Epithelial cell of prostate (primary cell): ENCODE measurements at regions not wholly inside any gene's neighbourhood (a gene's known extent, or its start where the extent isn't known, plus 50 kb on each side); places are given as distances from the start of the nearest gene placed in this dataset.

Source experiments
- DNase-seq: peaks from one replicate; pipeline ENCODE4 v3.0.0-alpha.2; 2011; ENCODE audit warnings: low read depth, low spot score
- H3K27ac ChIP-seq: fragments of 450-650 bp; 2 replicates; pipeline ENCODE4 v1.5.1; 2017; ENCODE audit warnings: mild to moderate bottlenecking

- no peak overlapping the region for H3K27ac ChIP-seq
- no peak for DNase-seq
Measured at GRCh38 chr9:86669422-86669821, 277.9 kb downstream of the GAS1 start.

DNA sequence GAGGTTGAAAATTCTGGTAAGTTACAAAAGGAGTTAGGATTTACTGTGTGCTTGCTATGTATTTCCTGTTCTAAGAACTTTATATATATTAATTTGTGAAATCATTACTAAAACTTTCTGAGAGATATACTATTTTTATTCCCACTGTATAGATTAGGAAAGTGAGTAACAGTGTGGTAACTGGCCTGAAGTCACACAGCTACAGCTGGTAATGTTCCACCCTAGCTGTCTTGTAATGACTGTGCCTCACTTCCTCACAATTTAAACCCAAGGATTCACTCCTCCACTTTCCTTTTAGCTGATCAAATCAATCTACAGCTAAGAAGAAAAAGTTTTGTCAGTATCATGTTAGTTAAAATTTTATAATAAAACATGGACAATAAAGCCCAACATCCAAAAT, 278.8 kb downstream of the GAS1 start:
- DNase-seq: no peak
- H3K27ac ChIP-seq: no peak overlapping the region

- no peak for DNase-seq
- H3K27ac ChIP-seq: no peak overlapping the region
Measured at GRCh38 chr9:86667307-86667706, 280.0 kb downstream of the GAS1 start.

- no peak overlapping the region for H3K27ac ChIP-seq
- DNase-seq: no peak
Measured at GRCh38 chr9:86665416-86665815, 281.9 kb downstream of the GAS1 start.

GRCh38 chr9:86664603-86665002, 282.7 kb downstream of the GAS1 start:
- DNase-seq: no peak
- no peak overlapping the region for H3K27ac ChIP-seq

DNA sequence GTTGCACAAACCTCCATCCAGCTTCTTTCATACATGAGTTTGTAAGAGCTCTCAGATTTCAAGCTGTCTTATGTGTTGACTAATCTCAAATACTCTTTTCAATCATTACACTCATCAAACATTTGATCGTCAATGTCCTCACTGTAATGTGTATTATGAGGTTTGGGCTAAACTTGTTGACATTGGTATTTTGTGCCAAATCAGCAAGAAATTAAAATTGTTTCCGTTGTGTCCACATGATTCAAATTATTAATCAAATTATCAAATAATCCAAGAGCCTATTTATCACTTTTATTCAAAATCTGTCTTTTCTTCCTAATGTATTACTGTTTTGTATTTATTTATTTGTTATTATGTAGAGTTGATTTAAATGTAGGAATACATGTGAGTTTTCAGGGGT, 283.4 kb downstream of the GAS1 start:
- no peak overlapping the region for H3K27ac ChIP-seq
- no peak for DNase-seq

- no peak for DNase-seq
- H3K27ac ChIP-seq: no peak overlapping the region
Measured at GRCh38 chr9:86662890-86663468, 284.3 kb downstream of the GAS1 start.

DNA sequence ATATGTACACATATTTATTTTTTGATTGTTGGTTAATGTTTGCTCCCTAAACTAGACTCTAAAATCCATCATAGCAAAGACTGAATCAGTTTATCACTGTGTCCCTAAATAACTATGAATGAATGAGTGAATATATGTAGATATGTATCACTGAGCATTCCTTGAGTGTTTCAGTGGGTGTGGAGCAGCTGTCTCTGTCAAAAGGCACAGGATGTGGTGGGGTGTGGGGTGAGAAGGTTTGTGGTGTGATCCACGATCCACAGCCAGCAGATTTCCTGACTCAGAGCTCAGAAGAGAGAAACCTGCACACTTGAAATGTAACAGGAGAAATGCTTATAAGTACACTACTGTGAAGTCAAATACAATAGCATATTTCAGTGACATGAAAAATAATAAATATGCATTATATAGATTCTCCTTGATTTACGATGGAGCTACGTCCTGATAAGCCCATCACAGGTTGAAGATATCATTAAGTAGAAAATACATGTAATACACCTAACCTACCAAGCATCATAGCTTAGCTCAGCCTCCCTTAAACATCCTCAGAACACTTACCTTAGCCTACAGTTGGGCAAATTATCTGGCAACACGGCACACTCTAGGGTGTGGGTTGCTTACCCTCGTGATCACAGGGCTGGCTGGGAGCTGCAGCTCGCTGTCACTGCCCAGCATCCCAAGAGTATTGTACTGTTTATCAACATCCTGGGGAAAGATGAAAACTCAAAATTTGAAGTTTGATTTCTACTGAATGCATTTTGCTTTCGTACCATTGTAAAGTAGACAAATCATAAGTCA, 287.0 kb downstream of the GAS1 start:
- DNase-seq: peak; percentile 24

GRCh38 chr9:86659413-86660046, 287.8 kb downstream of the GAS1 start:
- peak overlapping the region; percentile 11 for H3K27ac ChIP-seq
- no peak for DNase-seq

More for the DNA sequence above, 287.0 kb downstream of the GAS1 start:
- peak overlapping the region; percentile 11 for H3K27ac ChIP-seq

- no peak for DNase-seq
- no peak overlapping the region for H3K27ac ChIP-seq
Measured at GRCh38 chr9:86655147-86655546, 292.2 kb downstream of the GAS1 start.

GRCh38 chr9:86653466-86653865, 293.8 kb downstream of the GAS1 start:
- no peak overlapping the region for H3K27ac ChIP-seq
- DNase-seq: no peak

- no peak for DNase-seq
- no peak overlapping the region for H3K27ac ChIP-seq
Measured at GRCh38 chr9:86652736-86653135, 294.6 kb downstream of the GAS1 start.

DNA sequence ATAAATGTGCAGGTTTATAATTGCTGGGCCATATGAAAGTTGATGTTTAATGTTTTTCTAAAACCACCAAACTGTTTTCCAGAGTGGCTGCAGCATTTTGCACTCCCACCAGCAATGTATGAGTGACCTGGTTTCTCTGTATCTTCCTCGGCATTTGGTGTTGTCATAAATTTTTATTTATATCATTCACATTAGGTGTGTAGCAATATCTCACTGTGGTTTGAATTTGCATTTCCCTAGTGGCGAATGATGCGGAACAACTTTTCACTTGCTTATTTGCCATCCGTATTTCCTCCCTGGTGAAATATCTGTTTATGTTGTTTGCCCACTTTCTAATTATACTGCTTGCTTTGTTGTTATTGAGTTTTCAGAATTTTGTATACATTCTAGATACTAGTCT, 295.7 kb upstream of the TUT7 start:
- no peak overlapping the region for H3K27ac ChIP-seq
- DNase-seq: no peak

GRCh38 chr9:86648828-86649170, 294.6 kb upstream of the TUT7 start:
- H3K27ac ChIP-seq: no peak overlapping the region
- no peak for DNase-seq

- H3K27ac ChIP-seq: no peak overlapping the region
- DNase-seq: no peak
Measured at GRCh38 chr9:86648156-86648827, 294.1 kb upstream of the TUT7 start.

DNA sequence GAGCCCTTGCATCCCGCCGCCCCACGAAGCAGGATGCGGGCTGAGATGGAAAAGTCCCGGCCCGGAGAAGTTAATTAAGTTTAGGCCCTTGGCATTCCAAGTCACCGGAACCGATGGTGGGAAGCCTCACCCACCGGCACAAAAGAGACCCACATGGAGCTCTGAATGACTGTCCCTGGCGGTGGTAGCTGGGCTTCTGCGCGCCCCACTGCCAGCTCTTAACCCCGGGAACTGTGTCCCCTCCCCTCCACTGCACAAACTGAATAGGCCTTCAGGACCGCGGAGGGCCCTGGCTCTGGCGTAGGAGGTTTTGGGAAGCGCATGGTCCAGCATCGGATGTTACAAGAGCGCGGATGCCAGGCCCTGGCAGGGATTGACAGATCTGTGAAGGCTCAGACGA, 291.1 kb upstream of the TUT7 start:
- no peak for DNase-seq
- H3K27ac ChIP-seq: no peak overlapping the region

DNA sequence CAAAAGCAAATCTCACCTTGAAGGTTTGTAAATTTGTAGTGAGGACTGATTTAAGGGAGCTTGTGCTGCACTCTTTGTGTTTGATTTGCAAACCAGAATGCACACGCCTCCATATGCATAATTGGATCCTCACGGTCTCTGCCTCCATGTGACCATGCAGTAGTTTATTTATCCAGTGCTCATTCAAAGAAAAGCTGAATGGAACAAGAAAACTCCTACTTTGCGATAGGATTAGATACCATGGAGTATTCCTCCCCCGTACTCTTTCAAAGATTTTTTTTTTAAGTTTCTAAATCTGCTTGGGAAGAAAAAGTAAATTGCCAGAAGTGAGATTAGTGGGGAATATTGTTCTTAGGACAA, 290.4 kb upstream of the TUT7 start:
- H3K27ac ChIP-seq: no peak overlapping the region
- no peak for DNase-seq

DNA sequence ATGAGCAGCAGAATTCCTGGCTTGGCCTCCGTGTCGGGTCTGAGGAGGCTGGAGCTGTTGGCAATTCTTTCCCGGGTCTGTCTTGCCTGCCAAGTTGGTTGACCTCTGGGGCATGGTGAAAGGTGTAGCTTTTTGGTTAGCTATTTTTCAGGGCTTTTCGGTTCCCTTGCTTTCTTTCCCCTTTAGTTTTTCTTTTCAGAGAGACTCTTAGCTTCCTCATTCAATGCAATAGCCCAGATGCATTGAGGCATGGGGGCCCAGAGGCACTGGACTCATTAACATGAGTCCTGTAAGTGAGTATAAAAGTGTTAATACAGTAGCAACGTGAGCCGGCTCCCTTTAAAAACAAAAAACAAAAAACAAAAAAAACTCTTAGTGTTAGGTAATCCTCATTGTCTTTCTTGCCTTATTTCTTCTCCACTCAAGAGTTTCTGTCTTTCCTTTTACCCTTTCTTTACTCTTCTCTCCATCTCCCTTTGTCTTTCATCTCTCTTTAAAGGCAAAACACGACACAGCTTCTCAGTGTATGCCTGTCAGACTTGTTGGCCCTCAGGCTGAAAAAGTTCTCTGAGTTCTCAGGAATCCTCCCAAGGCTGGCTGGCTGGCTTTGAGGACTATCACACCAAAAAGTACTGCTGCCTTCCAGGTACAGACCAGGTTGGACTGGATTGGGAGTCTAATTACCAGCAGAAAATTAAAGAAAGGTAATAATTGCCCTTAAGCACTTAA, 289.9 kb upstream of the TUT7 start:
- no peak for DNase-seq

DNA sequence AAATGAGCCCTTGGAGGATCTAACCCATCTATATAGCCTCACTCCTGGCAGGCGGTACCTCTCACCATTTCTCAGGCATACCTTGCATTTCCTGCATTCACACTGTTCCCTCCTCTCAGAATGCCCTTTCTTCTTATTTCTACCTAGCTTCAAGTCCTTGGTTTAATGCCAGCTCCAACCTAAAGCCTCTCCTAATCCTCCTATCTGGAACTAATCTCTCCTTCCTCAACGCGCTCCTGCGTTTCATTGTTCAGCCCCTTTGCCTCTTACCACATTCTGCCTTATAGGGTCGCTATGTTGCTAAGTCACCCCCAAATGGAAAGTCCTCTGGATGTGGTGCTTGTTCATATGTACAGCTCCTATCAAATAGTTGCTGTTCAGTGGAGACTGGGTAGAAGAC, 288.5 kb upstream of the TUT7 start:
- DNase-seq: no peak

More for the DNA sequence above, 289.9 kb upstream of the TUT7 start:
- no peak overlapping the region for H3K27ac ChIP-seq

GRCh38 chr9:86641970-86642369, 287.8 kb upstream of the TUT7 start:
- no peak for DNase-seq
- no peak overlapping the region for H3K27ac ChIP-seq

More for the DNA sequence above, 288.5 kb upstream of the TUT7 start:
- no peak overlapping the region for H3K27ac ChIP-seq
